GM18517 (cell line): ENCODE measurements at regions not wholly inside any gene's neighbourhood (a gene's known extent, or its start where the extent isn't known, plus 50 kb on each side); places are given as distances from the start of the nearest gene placed in this dataset.
"Not testable (repeated sequence)": the region's sequence is repeated elsewhere in the genome, so short reads cannot be mapped to it uniquely, and the experiment has no call there.

Experiments used
- ATAC-seq: cut with Tn5 transposase; IDR thresholded peaks from one replicate; pipeline ENCODE4 v1.9.1; 2021; ENCODE audit warnings: mild to moderate bottlenecking, moderate library complexity; ENCODE audit not compliant: unreplicated experiment

DNA sequence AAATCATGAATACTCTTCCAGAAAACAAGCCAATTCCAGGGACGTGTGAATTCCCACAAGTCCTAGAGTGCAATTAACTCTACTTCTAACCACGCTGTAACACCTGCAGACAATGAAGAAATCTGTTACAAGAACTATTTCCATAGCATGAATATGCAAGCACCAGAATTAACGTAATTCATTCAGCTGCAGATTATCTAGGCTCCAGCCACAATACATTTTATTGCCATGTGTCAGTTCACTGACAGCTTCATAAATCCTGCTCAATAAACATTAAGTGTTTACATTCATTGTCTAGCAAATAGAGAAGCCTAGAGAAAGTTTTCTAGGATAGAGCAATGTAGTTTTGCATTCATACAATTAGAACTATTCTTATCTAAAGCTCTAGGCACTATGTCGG lies 1348.5 kb downstream of the GRIK2 start:
- ATAC-seq = no peak

- ATAC-seq = no peak
These were observed 1343.4 kb downstream of the GRIK2 start for GRCh38 chr6:102736941-102737368.

GRCh38 chr6:102732898-102733297 lies 1339.4 kb downstream of the GRIK2 start:
- ATAC-seq = no peak

DNA sequence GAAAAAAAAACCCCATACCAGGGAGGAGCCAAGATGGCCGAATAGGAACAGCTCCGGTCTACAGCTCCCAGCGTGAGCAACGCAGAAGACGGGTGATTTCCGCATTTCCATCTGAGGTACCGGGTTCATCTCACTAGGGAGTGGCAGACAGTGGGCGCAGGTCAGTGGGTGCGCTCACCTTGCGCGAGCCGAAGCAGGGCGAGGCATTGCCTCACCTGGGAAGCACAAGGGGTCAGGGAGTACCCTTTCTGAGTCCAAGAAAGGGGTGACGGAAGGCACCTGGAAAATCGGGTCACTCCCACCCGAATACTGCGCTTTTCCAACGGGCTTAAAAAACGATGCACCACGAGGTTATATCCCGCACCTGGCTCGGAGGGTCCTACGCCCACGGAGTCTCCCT lies 1328.6 kb downstream of the GRIK2 start:
- ATAC-seq = not testable (repeated sequence)

DNA sequence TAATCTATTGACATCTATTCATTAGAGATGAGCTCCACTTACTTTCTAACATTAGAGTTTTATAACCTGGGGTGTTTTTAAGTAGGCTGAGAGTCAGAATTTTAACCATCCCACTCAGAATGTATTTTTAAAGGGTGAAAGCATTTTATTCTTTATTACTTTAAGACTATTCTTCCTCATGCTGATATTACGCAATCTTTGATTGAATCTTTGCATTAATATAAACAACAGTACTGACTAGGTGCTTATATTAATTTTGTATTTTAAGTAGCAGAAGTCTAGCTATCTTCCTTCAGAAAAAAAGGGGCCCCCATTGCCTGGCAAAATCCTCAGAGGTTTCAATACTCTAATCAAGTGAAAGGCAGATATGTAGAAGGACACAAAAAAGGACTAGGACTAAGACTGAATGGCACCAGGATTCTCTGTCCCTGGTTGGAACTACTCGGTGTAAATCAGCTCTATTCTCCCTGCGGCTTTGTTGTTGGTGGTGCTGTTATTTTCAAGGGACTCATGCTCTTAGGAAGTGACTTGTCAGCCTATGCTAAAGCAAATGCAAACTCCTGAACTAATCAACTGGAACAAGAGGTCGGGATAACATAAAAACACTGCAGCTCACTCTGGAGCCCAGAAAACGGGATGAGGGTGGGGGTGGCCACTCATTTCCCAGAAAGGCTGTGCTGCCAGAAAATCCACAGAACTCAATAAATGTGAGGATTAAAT lies 1324.4 kb downstream of the GRIK2 start:
- ATAC-seq = no peak

DNA sequence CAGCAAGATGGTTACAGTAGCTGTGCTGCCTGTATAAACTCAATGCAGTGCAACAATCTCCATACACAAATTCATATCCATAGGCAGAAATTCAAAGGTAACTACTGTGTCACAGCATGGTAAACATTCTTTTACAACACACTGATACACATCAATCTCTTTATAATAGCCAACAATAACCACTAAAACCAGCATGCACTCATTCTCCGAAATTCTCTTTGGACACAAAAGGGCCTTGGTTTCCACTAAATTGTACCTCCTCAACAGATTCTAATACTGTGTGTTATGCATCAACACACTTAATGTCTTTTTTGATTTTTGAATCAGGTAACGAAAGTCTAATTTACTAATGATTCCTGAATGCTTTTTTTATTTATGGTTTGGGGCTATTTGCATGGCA lies 1323.7 kb downstream of the GRIK2 start:
- ATAC-seq = no peak

DNA sequence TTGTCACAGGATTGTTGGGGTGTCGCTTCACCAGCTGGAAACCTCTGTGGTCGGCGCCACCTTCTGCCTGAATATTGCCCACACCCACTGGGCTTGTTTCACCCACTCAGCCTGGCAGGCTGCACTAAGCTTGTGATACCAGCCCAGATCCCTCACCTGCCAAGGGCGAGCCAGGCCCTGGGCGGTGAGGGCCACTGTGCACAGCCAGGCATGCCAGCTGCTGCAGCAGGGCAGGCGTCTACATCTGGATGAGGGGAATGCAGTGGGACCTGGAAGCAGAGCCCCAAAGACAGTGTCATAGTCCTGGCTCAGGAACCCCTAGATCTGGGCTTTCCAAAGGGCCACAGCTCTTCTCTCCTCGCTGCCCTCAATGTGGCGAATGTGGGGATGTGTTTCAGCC lies 1307.5 kb downstream of the GRIK2 start:
- ATAC-seq = no peak

- no peak for ATAC-seq
These were observed 1293.0 kb downstream of the GRIK2 start for GRCh38 chr6:102686461-102686860.

DNA sequence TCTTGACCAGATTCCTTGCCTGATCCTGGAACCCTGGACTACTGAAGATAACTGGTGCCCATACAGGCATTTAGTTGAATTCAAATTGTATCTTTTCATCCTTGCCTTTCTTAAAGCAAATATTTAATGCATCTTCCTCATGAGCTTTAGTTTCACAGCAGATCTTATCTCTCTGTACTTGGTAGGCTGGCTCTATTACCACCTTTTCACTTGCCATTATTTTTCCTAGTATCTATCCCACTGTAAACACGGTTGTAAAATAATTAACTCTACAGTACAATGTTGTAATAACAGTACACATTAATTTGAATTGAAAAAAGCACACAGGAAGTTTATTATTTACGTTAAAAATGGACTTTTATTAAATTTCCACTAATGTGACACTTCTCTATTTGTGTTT lies 1286.9 kb downstream of the GRIK2 start:
- no peak for ATAC-seq

DNA sequence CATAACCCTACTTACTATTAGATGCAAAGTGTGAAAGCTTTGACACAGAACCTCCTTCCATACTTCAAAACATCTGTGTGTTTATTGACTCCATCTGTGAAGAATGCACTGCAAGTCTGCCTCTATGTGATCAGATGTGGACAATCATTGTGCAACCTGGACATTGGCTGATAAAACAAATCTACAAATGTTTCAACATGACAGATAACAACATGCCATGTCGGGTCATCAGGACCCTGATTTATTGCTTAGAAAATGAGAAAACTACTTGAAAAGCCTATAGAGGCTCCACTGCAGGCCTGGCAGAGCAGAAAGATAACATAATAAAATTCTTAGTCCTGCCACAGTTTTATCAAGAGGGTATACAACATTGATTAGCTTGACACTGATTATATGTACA lies 1286.4 kb downstream of the GRIK2 start:
- ATAC-seq = no peak

GRCh38 chr6:102677225-102677624 lies 1283.7 kb downstream of the GRIK2 start:
- ATAC-seq = no peak

DNA sequence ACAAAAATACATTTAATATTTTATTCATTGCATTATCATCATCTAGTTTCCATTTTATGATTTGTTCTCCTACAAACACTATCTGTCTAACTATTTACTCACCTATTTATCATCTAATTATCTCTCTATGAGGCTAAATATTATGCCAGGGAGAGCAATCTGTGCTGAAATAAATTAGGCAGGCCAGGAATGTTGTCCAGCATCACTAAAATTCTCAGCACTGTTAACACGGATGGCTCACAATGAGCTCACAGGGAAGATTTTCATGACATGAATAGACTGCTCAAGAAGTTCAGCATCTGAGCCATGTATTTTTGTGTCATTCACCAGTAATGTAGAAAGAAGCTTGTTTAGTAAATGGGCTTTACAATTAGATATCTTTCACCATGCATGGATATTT lies 1277.2 kb downstream of the GRIK2 start:
- ATAC-seq = no peak

GRCh38 chr6:102662851-102663250 lies 1269.3 kb downstream of the GRIK2 start:
- ATAC-seq = no peak

- ATAC-seq = no peak
These were observed 1266.8 kb downstream of the GRIK2 start for GRCh38 chr6:102660303-102660702.

DNA sequence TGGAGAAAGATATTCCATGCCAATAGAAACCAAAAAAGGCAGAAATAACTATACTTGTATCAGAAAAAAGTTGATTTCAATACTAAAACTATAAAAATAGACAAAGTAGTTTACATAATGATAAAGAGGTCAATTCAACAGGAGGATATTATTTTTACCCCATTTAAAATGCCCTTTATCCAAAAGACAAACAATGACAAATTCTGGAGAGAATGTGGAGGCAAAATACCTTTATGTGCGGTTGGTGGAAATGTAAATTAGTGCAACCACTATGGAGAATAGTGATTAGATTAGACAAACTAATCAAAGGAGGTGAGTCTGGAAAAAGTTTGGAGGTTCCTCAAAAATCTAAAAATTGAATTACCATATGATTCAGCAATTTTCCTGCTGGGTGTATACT lies 1262.3 kb downstream of the GRIK2 start:
- ATAC-seq = no peak

- ATAC-seq = no peak
These were observed 1247.9 kb downstream of the GRIK2 start for GRCh38 chr6:102641426-102641825.

DNA sequence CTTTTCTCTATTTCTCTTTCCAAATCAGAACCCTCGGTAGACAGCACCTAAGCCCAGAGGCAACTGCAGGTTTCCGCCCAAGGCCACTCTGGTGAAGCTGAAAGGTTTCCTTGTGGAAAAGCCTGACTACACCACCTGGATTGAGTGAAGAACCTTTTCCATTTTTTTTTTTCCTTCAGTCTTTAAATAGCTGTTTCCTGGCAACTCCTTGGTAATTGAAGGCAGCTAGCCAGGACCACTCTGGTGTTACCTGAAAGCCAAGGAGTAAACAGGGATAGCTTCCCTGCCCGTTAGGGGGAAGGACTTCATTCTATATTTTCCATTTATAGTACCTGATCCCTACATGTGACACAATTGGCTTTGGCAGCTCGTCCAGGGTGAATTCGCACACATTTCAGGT lies 1238.4 kb downstream of the GRIK2 start:
- no peak for ATAC-seq

GRCh38 chr6:102623201-102623600 lies 1229.7 kb downstream of the GRIK2 start:
- no peak for ATAC-seq

GRCh38 chr6:102619585-102619984 lies 1226.1 kb downstream of the GRIK2 start:
- no peak for ATAC-seq

- no peak for ATAC-seq
These were observed 1189.1 kb downstream of the GRIK2 start for GRCh38 chr6:102582569-102582968.

- no peak for ATAC-seq
These were observed 1188.0 kb downstream of the GRIK2 start for GRCh38 chr6:102581378-102582124.

DNA sequence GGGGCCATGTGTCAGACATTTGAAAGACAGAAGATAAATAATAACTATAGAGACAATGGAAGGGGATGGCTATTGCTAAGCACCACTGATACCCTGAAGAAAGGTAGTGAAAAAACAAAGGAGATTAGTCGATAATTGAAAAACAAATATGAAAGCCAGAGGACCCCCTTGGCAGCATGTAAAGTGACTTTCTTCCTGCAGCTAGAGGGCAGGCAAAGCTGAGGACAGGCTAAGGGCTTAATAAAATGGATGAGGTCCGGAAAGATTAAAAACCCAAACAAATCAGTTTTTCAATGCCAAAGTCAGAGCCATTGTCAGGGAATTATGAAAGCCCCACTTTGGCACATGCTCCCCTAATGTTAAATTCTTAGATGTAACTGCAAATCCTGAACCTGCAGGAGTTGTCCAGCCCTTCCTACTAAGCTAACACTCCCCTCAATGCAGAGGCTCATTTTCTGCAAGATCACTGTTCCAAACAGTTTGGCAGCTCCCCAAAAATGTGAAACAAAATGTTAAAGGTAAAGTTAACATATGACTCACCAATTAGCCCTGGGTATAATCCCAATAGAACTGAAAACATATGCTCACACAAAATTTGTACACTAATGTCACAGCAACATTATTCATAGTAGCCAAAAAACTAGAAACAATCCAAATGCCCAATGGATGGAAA lies 1177.9 kb downstream of the GRIK2 start:
- no peak for ATAC-seq
